B cell (primary cell): ENCODE measurements at regions not wholly inside any gene's neighbourhood (a gene's known extent, or its start where the extent isn't known, plus 50 kb on each side); places are given as distances from the start of the nearest gene placed in this dataset.

Experiments used
- ATAC-seq: fragments of 200-7000 bp; cut with Tn5 transposase; one replicate; pipeline ENCODE4 v1.10.0; 2021; ENCODE audit warnings: low read depth, mild to moderate bottlenecking, moderate number of reproducible peaks, moderate library complexity
- CTCF ChIA-PET: fragments of 350-600 bp; sonication (Branson Sonifier 250); formaldehyde crosslinking; loops from one replicate; lab custom pipeline; 2021; ENCODE audit warnings: antibody characterized with exemption, inconsistent platforms; lab: Charles Lee
- POLR2A ChIA-PET: fragments of 350-600 bp; sonication (Branson Sonifier 250); formaldehyde crosslinking; loops from one replicate; lab custom pipeline; 2021; ENCODE audit warnings: antibody characterized with exemption; lab: Charles Lee
- DNase-seq: peaks from one replicate; pipeline ENCODE4 v3.0.0; 2013
- H2AFZ ChIP-seq: 2 replicates; pipeline ENCODE4 v1.6.1; 2012; ENCODE audit warnings: mild to moderate bottlenecking, low read depth, low read length; ENCODE audit not compliant: insufficient read depth, poor library complexity, severe bottlenecking
- H3K27ac ChIP-seq, 2 donors: 1 replicate in 1 of 2; 2 replicates in 1 of 2; pipeline ENCODE4 v1.5.1; 2012 to 2013; ENCODE audit warnings: low read length in 2 of 2, mild to moderate bottlenecking in 2 of 2, moderate library complexity in 1 of 2
- H3K27me3 ChIP-seq, 4 experiments: fragments of 200-600 bp in 1 of 4; sonication (generic) in 1 of 4; replicated peaks in 1 of 4; 1 replicate in 2 of 4; 2 replicates in 2 of 4; pipeline versions ENCODE4 v1.6.1 to v1.7.0; 2013 to 2016; ENCODE audit warnings: low read length in 3 of 4, mild to moderate bottlenecking in 2 of 4, mixed read lengths in 1 of 4, moderate library complexity in 1 of 4; ENCODE audit not compliant: insufficient read depth in 4 of 4, control insufficient read depth in 3 of 4; ENCODE audit errors: control extremely low read depth in 1 of 4
- H3K36me3 ChIP-seq, 2 experiments: replicated peaks in 1 of 2; 1 replicate in 1 of 2; 2 replicates in 1 of 2; pipeline versions ENCODE4 v1.6.1 to v1.7.1; 2013; ENCODE audit warnings: low read length in 1 of 2; ENCODE audit not compliant: insufficient read depth in 2 of 2, control insufficient read depth in 1 of 2; ENCODE audit errors: control extremely low read depth in 1 of 2, extremely low read depth in 1 of 2
- H3K4me1 ChIP-seq, 2 donors: fragments of 200-600 bp in 1 of 2; sonication (generic) in 1 of 2; 1 replicate in 1 of 2; 2 replicates in 1 of 2; pipeline versions ENCODE4 v1.5.1 to v1.6.1; 2013 to 2017; ENCODE audit warnings: low read length in 2 of 2; ENCODE audit not compliant: control insufficient read depth in 2 of 2, insufficient read depth in 2 of 2
- H3K4me2 ChIP-seq: replicated peaks from 2 replicates; pipeline ENCODE3; 2012; ENCODE audit warnings: mild to moderate bottlenecking, low read depth, low read length; ENCODE audit not compliant: poor library complexity, severe bottlenecking
- H3K4me3 ChIP-seq, 5 experiments: fragments of 200-600 bp in 1 of 5; sonication (generic) in 1 of 5; 1 replicate in 3 of 5; 2 replicates in 2 of 5; pipeline versions ENCODE4 v1.5.1 to v1.7.0; 2011 to 2016; ENCODE audit warnings: low read length in 4 of 5, mild to moderate bottlenecking in 4 of 5, low read depth in 2 of 5, control low read depth in 1 of 5, moderate library complexity in 1 of 5; ENCODE audit not compliant: insufficient read depth in 1 of 5; ENCODE audit errors: control extremely low read depth in 1 of 5, extremely low read depth in 1 of 5
- H3K79me2 ChIP-seq: fragments of 200-600 bp; sonication (generic); one replicate; pipeline ENCODE4 v1.6.0; 2016; ENCODE audit warnings: low read length; ENCODE audit not compliant: control insufficient read depth, insufficient read depth
- H3K9ac ChIP-seq: fragments of 200-600 bp; sonication (generic); 2 replicates; pipeline ENCODE4 v1.6.1; 2017; ENCODE audit warnings: mild to moderate bottlenecking, low read length, moderate library complexity
- H3K9me3 ChIP-seq, 3 donors: one replicate each; pipeline versions ENCODE4 v1.6.1 to v1.7.1; 2013; ENCODE audit warnings: low read length in 2 of 3; ENCODE audit not compliant: control insufficient read depth in 2 of 3, insufficient read depth in 1 of 3; ENCODE audit errors: control extremely low read depth in 1 of 3
- H4K20me1 ChIP-seq: 2 replicates; pipeline ENCODE4 v1.6.0; 2012; ENCODE audit warnings: mild to moderate bottlenecking, low read length; ENCODE audit not compliant: insufficient read depth, control insufficient read depth, poor library complexity, severe bottlenecking
- H3K27ac Mint-ChIP-seq: one replicate; pipeline ENCODE4 v1.8.0; 2021; ENCODE audit warnings: mixed read lengths
- H3K27me3 Mint-ChIP-seq: one replicate; pipeline ENCODE4 v1.8.0; 2021; ENCODE audit warnings: mixed read lengths
- H3K4me1 Mint-ChIP-seq: one replicate; pipeline ENCODE4 v1.8.0; 2021; ENCODE audit warnings: mixed read lengths
- H3K4me3 Mint-ChIP-seq: one replicate; pipeline ENCODE4 v1.8.0; 2021; ENCODE audit warnings: mixed read lengths
- H3K9me3 Mint-ChIP-seq: one replicate; pipeline ENCODE4 v1.8.0; 2022; ENCODE audit warnings: mixed read lengths; ENCODE audit not compliant: insufficient read depth
- CTCF ChIP-seq: fragments of 200-600 bp; IDR thresholded peaks from one replicate; pipeline ENCODE4 v1.8.0; 2022; ENCODE audit warnings: antibody characterized with exemption, mild to moderate bottlenecking
- EZH2 ChIP-seq: IDR thresholded peaks from 2 replicates; pipeline ENCODE4 v1.6.1; 2012; ENCODE audit warnings: borderline replicate concordance, low read depth, mild to moderate bottlenecking, moderate library complexity, low read length; ENCODE audit not compliant: insufficient read depth, poor library complexity, severe bottlenecking
- WGBS: methylation state at CpG from one replicate; pipeline ENCODE4 v1.1.5; 2013; ENCODE audit warnings: missing lambda C conversion rate; ENCODE audit not compliant: insufficient coverage; 5-methylcytosine and 5-hydroxymethylcytosine counted together
- intact Hi-C: fragments of 100-400 bp; cut with micrococcal nuclease; formaldehyde crosslinking; loops from one replicate; pipeline ENCODE4 v1.10.0; 2022

- Histone ChIP-seq H3K27me3 (no peaks in the 10 kb centered on the region), H3K4me3 (no peak overlapping the region), H3K4me1 (no peaks in the 10 kb centered on the region), H3K4me2 (no peak overlapping the region), H2AFZ (no peak overlapping the region), H3K9ac (no peak overlapping the region), H3K36me3 (no peaks in the 10 kb centered on the region), H3K27ac (no peak overlapping the region), H3K79me2 (no peaks in the 10 kb centered on the region), H3K9me3 (no peaks in the 10 kb centered on the region), H4K20me1 (no peaks in the 10 kb centered on the region)
- Mint-ChIP-seq H3K9me3 (no peaks in the 10 kb centered on the region), H3K4me3 (no peak overlapping the region), H3K27me3 (no peaks in the 10 kb centered on the region), H3K4me1 (no peaks in the 10 kb centered on the region), H3K27ac (no peak overlapping the region)
- intact Hi-C loops = no loop called here
- ATAC-seq (no peak), DNase-seq (no peak)
- TF ChIP-seq CTCF (no peak), EZH2 (no peak)
- POLR2A ChIA-PET = no interaction called here
- CTCF ChIA-PET = no interaction called here
- 72% methylated on average over 2 of the region's 2 CpGs for WGBS
These were observed 50.8 kb upstream of the COL24A1 start for GRCh38 chr1:86207323-86207722.
